Activated naive CD4-positive, alpha-beta T cell treated with anti-CD3 and anti-CD28 coated beads, Interleukin-2, amount 50 U/mL, for 72 hours (primary cell): ENCODE measurements at regions not wholly inside any gene's neighbourhood (a gene's known extent, or its start where the extent isn't known, plus 50 kb on each side); places are given as distances from the start of the nearest gene placed in this dataset.

Experiments used
- ATAC-seq, 2 donors: fragments of 150-1000 bp; cut with Tn5 transposase; 2 replicates each; pipeline ENCODE4 v1.10.0; 2021; ENCODE audit warnings: mild to moderate bottlenecking in 2 of 2, moderate library complexity in 2 of 2
- DNase-seq, 2 donors: peaks; one replicate each; pipeline ENCODE4 v3.0.0; 2021 to 2022; ENCODE audit warnings: low spot score in 2 of 2
- H3K27ac Mint-ChIP-seq, 2 donors: one replicate each; pipeline ENCODE4 v1.8.0; 2022; ENCODE audit warnings: mild to moderate bottlenecking in 2 of 2, mixed read lengths in 2 of 2
- H3K36me3 Mint-ChIP-seq, 2 donors: one replicate each; pipeline ENCODE4 v1.8.0; 2022; ENCODE audit warnings: mixed read lengths in 2 of 2
- H3K9me3 Mint-ChIP-seq, 2 donors: one replicate each; pipeline ENCODE4 v1.8.0; 2022; ENCODE audit warnings: mixed read lengths in 2 of 2

DNA sequence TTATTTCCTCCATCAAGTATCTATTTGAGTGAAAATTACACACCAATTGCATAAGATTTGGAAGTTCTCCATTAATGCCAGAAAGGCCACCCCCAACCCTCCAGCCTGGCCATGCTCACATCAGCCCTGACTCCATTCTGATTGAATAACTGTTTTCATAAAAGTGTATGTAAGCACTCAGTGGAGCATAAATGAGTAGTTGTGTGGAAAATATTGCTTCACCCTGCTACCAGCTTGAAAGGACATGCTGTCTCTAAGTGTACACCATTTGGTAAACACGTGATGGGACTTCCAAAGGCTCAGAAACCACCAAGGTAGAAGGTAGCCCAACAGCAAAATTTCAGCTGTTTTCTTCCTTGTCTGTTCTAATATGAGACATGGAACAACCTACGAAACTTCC lies 393.8 kb downstream of the ZNF385D start:
- ATAC-seq (no peak), DNase-seq (no peak)
- no peak overlapping the region for H3K27ac Mint-ChIP-seq
- peaks cover 16 to 17% of the 10 kb centered on the region in 2 donors for H3K9me3 Mint-ChIP-seq
- no peaks in the 10 kb centered on the region for H3K36me3 Mint-ChIP-seq

DNA sequence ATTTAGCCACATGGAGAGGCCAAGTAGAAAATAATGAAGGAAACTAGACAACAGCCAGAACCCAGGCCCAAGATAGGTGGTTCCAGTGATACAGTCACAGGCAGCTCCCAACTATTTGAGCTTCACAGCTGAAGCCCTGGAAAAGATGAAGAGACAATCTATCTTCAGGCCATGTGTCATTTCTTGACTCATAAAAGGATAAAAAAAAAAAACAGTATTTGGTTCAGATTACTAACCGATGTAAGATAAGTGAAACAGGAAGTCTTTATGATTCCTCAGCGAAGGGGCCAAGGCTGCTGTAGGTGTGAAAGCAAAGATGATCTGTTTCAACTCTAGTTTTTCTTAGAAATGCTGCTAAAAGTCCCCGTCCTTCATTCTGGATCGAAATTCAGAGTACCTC lies 394.6 kb downstream of the ZNF385D start:
- H3K36me3 Mint-ChIP-seq = no peaks in the 10 kb centered on the region
- DNase-seq (no peak), ATAC-seq (no peak)
- no peak overlapping the region for H3K27ac Mint-ChIP-seq
- H3K9me3 Mint-ChIP-seq = peaks cover 16% of the 10 kb centered on the region in 2 donors

DNA sequence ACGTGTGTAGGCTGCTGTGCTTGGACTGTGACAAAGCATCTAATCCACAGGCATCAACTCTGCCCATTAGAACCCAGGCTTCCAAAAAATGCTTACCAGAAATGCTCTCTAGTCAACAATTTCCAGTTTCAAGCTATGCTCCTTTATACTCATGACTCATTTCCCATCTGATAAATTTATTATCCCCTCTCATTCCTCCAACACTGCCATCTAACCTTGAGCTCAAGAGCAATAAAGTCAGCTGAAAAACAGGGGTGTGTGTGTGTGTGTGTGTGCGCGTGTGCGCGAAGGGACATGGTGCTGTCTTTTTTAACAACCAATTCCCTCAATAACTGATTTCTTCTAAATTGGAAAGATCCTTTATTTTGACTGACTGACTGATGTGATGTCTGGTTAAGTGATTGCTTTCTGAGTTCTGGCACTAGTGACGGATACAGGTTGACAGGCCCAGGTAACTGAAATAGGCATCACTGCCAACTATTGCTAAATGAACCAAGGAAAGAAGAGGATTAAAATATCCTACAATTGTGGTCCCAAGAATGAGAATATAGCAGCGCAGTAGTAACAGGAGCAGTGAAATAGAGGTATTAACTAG lies 405.5 kb downstream of the ZNF385D start:
- H3K9me3 Mint-ChIP-seq = peaks cover 15 to 22% of the 10 kb centered on the region in 2 donors
- no peak for DNase-seq
- no peak overlapping the region for H3K27ac Mint-ChIP-seq
- ATAC-seq = no peak
- H3K36me3 Mint-ChIP-seq = no peaks in the 10 kb centered on the region

DNA sequence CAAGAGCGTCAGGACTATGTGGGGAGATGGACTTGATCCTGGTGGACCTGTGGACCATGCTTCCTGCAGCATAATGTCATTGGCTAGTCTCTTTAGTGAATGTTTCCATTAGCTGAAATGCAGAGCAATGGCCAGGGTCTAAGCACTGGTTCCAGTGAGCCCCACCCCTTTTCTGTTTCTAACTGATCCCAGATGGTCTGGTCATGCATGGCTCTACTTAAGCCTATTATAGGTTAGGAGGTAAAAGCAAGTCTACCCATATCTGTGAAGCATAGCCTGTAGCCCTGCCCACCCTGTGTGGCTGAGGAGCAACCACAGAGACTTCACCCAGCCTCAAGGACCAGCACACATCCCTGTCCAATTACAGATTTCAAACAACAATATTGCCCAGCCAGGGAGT lies 419.2 kb downstream of the ZNF385D start:
- Mint-ChIP-seq H3K9me3 (peaks cover 21 to 23% of the 10 kb centered on the region in 2 donors), H3K36me3 (no peaks in the 10 kb centered on the region), H3K27ac (no peak overlapping the region)
- ATAC-seq = no peak
- DNase-seq = no peak

DNA sequence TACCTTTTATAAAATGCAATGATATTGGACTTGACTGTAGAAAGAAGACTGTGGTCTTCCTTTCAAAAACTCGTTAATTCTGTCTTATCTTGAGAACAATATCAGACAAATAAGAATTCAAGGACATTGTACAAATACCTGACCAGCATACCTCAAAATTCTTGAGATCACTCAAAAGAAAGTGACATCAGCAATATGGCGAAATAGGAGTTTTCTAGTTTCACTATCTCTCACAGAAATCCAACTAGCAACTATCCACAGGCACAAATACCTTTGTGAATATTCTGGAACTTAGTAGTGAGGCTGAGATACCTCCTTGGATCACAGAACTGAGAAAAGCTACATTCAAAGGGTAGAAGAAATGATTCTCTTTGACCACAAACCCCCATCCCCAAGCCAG lies 419.7 kb downstream of the ZNF385D start:
- no peaks in the 10 kb centered on the region for H3K36me3 Mint-ChIP-seq
- DNase-seq (no peak), ATAC-seq (no peak)
- H3K9me3 Mint-ChIP-seq = peaks cover 16 to 20% of the 10 kb centered on the region in 2 donors
- no peak overlapping the region for H3K27ac Mint-ChIP-seq

DNA sequence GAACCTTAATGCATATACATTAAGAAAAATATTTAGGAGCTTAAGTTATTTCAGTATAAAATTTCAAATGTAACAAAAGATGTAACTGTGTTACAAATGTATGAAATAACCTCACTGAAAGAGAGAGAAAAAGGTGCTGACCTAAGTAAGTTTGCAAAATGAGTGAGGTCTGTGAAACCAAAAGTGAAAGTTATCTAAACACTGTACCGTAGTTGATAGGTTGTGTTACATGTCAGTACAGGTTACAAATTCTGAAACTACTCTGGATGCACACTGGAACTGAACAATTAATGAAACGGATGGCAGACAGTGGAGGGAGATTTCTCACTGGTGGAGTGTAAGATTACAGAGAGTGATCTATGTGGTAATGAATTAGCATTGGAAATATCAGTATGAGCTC lies 420.7 kb downstream of the ZNF385D start:
- peak in 1 of 2 donors; percentile 67 for ATAC-seq
- H3K9me3 Mint-ChIP-seq = peaks cover 6 to 12% of the 10 kb centered on the region in 2 donors

DNA sequence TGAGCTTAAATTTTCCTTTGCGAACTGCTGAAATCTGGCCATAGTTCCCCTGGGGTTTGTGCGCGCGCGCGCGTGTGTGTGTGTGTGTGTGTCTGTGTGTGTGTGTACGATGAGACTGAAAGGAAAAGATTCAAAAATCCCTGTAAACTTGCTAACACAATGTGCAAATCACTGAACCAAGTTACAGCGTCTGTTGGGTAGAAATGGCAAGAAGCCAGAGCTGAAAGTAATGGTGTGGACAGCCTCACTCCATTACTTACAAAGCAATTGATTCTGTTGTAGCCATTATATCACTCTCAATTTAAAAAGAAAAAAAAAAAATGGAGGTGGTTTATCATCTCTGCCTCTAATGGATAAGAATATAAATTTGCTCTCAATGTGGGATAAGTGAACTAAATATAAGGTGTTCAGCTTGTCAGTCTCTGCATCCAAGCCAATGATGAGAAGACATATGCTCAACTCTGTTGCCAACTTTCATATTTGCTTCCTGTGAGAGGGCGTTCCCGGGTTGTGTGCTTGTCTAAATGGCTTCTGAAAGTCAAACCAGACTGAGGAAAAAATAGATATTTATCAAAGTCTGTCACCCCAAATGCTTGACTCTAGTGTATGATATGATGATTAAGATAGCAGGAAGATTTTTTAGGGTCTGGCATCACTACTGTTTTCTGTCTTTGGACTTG lies 422.2 kb downstream of the ZNF385D start:
- DNase-seq = no peak
- H3K9me3 Mint-ChIP-seq = peaks cover 5 to 11% of the 10 kb centered on the region in 2 donors
- H3K27ac Mint-ChIP-seq = no peak overlapping the region
- H3K36me3 Mint-ChIP-seq = no peaks in the 10 kb centered on the region
- no peak for ATAC-seq

More for the DNA sequence above, 420.7 kb downstream of the ZNF385D start:
- no peak for DNase-seq
- Mint-ChIP-seq H3K27ac (peak overlapping the region in 1 of 2 donors; percentile 60), H3K36me3 (no peaks in the 10 kb centered on the region)

DNA sequence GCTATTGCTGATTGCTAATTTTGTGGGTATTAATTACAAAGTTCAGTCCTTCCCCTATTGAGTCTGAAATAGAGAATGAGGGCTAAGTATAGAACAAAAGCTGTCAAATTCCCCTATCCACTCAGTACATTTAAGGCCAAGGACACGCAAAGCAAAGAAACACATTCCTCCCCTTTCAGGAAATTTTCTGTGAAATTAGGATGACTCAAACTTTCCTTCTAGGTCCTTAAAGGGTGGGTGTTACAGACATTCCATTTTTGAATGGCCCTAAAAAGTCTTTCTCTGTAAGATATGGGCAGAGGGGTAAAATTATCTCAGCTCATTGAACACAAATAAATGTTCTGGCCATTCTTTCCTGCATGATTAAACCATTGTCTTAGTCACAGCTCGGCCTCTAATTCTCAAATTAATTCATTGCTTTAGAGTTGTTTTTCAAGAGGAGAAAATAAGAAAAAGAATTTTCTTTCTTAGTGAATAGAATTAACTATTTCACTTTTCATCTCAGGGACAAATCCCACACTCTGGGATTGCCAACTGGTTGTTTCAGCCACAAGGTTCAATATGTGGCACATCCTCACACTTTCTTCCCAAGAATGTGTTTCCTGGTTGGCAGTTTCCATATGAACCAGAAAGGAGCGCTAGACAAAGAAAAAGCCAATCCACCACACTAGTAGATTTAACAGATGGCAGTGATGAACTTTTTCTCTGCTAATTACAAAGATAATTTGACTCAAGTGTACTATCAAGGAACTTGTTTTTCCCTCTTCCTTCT lies 424.1 kb downstream of the ZNF385D start:
- Mint-ChIP-seq H3K9me3 (peaks cover 5 to 11% of the 10 kb centered on the region in 2 donors), H3K27ac (no peak overlapping the region), H3K36me3 (no peaks in the 10 kb centered on the region)
- ATAC-seq = no peak
- no peak for DNase-seq

DNA sequence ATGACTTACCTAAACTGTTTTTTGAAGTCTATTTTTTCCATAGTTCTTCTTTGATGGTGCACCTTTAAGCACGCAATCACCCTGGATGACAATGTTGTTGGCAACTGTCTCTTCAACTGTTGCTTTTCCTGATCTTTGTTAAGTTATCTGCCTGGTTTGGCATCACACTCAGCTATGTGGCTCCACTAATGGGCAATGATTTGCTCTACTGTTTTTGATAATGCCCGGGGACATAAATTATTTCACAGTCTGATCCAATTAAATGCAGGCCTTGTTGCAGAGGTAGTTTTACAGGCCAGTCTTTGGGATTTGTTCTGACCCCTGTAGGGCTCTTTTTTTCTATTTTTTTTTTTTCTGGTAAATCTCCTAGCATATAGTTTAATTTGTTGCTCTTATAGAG lies 436.3 kb downstream of the ZNF385D start:
- DNase-seq (no peak), ATAC-seq (no peak)
- Mint-ChIP-seq H3K9me3 (peaks cover 6 to 16% of the 10 kb centered on the region in 2 donors), H3K36me3 (peaks cover 0 to 7% of the 10 kb centered on the region in 2 donors), H3K27ac (no peak overlapping the region)

DNA sequence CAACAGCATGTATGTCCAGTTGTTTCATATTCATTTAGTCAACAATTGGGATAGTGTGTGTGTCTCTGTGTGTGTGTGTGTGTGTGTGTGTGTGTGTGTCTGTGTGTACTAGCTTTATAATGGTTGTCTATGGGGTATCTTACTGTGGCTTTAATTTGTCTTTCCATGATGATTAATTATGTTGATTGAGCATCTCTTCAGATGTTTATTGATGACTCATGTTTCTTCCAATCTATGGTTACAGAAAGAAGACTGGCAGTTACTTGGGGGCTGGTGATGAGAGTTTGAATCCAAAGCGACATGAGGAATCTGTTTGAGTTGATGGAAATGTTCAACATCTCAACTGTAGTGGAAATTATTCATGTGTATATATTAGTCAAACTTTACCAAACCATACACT lies 440.1 kb downstream of the ZNF385D start:
- Mint-ChIP-seq H3K27ac (no peak overlapping the region), H3K36me3 (no peaks in the 10 kb centered on the region), H3K9me3 (peaks cover 8 to 9% of the 10 kb centered on the region in 2 donors)
- DNase-seq = no peak
- ATAC-seq = no peak

DNA sequence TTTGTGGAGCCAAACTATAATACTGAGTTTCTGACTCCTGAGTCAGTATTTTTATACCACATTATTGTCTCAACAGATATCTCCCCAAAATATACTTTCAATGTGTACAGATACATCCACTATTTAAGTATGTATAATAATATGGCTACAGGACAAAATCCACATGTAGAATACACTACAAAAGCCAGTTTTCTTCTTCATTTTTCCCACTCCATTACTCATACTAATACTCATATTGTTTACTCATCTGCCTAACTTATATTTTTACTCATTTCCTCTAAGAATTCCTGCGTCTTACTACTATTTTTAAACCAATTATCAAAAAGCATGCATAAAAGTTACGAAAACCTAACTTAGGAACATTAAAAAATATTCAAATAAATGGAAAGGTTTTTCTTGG lies 440.8 kb downstream of the ZNF385D start:
- Mint-ChIP-seq H3K9me3 (peaks cover 11 to 12% of the 10 kb centered on the region in 2 donors), H3K27ac (no peak overlapping the region), H3K36me3 (no peaks in the 10 kb centered on the region)
- DNase-seq (no peak), ATAC-seq (no peak)

DNA sequence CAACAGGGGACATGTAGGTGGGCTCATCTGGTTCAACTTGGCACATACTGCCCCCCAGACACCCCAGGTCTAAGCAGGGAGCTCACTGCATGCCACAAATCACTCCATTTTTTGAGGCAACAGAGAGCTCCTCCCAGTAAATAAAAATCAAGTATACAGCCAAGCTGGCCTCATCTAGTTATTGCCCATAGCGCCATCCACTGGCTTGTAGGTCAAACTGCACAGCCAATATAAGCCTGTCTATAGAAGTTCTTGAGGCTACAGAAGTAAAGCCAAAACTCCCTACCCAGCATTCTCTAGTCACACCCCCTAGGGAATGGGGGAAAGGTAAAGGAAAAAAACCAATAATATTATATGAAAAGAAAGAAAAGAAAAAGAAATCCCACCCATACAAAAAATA lies 453.7 kb downstream of the ZNF385D start:
- ATAC-seq = no peak
- Mint-ChIP-seq H3K36me3 (no peaks in the 10 kb centered on the region), H3K27ac (no peak overlapping the region), H3K9me3 (peaks cover 19 to 20% of the 10 kb centered on the region in 2 donors)
- DNase-seq = no peak

DNA sequence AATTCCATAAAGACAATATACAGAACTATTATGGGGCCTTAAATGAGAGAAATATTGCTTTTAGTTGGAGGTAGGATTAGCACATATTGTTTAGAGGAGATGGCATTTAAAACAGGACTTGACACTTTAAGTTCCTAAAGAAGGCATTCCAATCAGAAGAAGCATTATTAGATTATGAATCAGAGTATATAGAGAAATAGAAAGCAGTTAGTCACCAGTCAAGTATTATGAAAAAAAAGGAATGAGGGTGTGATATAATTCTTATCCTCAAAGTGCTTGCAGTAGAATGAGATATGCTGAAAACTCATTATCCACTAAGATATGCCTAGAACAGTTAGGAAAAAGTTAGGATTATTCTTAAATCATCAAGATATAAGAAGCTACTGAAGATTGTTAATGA lies 456.2 kb downstream of the ZNF385D start:
- no peaks in the 10 kb centered on the region for H3K36me3 Mint-ChIP-seq
- DNase-seq = no peak
- H3K9me3 Mint-ChIP-seq = peaks cover 15% of the 10 kb centered on the region in 2 donors
- H3K27ac Mint-ChIP-seq = no peak overlapping the region
- ATAC-seq = no peak

DNA sequence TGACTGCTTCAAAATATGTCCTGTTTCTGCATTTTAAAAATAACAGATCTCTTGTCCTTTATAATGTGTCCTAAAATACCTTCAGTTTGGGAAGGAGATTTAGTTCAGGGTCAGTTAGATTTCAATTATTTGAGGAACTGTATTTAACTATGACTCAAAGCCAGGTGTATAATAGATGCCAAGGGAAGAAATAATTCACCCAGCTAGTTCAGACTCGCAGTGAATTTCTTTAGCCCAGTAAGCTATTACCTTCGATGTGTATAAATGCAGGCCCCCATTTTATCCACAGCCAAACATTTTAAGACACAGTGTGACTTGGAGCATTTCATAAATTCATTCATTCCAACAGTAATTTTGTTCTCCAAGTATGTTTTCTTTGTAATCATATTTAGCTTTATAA lies 458.0 kb downstream of the ZNF385D start:
- Mint-ChIP-seq H3K27ac (no peak overlapping the region), H3K9me3 (peaks cover 5 to 9% of the 10 kb centered on the region in 2 donors), H3K36me3 (no peaks in the 10 kb centered on the region)
- no peak for DNase-seq
- ATAC-seq = no peak

DNA sequence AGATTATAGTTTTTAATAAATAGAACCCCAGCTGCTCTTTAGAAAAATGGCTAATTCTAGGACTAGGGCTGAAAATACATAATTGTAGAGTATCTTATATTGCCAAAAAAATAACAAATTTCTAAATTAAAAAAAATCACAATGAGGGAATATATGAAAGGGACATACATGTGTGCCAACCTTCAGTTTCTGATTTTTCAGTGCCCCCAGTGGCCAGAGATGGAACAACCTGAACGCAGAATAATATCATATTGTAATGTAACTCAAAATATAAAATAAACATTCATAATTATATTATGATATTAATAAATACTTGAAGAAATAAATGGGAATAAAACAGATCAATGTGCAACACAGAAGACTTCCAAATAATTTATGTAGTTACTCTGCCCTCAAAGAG lies 460.5 kb downstream of the ZNF385D start:
- Mint-ChIP-seq H3K27ac (no peak overlapping the region), H3K36me3 (peaks cover 0 to 4% of the 10 kb centered on the region in 2 donors), H3K9me3 (peaks cover 15 to 21% of the 10 kb centered on the region in 2 donors)
- no peak for ATAC-seq
- no peak for DNase-seq

DNA sequence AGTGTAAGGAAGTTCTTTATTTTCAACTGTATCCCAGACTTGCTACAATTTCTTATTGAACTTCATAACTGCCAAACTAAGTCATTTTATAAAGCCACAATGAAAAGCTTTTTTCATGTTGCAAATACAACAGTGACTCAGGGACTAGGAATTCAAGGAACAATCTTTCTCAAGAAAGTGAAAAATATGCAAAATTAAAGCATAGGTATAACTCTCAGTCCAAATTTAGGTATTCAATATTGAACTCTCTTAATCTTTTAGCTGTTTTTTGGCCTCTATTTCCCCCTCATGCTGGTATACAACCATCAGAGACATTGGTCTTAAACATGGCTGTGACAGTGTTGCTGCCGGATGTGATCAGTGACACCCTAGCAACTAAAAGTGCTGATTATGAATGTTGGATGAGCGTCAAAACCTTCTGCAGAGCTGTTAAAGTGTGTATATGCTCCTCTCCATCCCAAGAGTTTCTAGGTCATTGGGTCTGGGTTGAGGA lies 476.9 kb downstream of the ZNF385D start:
- Mint-ChIP-seq H3K36me3 (no peaks in the 10 kb centered on the region), H3K27ac (no peak overlapping the region), H3K9me3 (peaks cover 6 to 11% of the 10 kb centered on the region in 2 donors)
- no peak for DNase-seq
- ATAC-seq = no peak

DNA sequence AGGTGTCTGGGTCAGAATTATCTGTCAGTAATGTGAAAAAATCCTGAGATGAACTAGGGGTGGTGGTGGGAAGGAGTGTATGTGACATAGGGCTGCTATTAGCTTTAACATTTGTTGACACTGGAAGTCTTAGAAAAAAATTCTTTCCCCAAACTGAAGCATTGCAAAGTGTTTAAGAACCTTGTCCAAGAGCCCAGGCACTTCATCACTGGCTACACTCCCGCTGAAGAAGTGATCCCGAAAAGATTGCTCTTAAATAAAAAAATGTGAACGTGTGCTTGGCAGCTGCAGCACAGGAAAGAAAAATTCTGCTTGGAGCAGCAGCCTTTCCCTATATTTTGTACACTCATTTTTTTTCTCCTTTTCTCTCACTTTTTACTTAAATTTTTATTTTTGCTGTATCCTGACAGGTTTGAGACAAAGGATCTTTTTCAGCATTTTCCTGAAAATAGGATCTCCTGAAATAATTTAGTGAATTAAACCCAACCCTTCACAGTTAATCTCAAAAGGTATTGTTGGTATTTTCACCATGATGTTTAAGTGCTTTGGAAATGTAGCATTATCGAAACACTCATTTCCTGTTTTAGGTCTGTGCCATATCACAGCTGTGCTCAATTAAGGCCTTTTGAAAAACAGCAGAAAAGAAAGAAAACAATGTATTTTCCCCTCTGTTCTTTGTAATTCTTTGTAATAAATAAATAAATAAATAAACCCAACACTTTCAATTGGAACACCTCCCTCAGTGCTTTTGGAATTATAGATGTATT lies 477.6 kb downstream of the ZNF385D start:
- DNase-seq (no peak), ATAC-seq (no peak)
- peaks cover 11% of the 10 kb centered on the region in 2 donors for H3K9me3 Mint-ChIP-seq
- no peak overlapping the region for H3K27ac Mint-ChIP-seq
- no peaks in the 10 kb centered on the region for H3K36me3 Mint-ChIP-seq
